Muscle of leg (tissue), 3 donors: ENCODE measurements at regions not wholly inside any gene's neighbourhood (a gene's known extent, or its start where the extent isn't known, plus 50 kb on each side); places are given as distances from the start of the nearest gene placed in this dataset.

Source experiments
- DNase-seq: peaks from one replicate; pipeline ENCODE4 v3.0.0; 2013
- H3K27ac ChIP-seq: one replicate; pipeline ENCODE4 v1.5.1; 2013; ENCODE audit warnings: mild to moderate bottlenecking, low read length, control low read depth
- H3K27me3 ChIP-seq: one replicate; pipeline ENCODE4 v1.6.1; 2013; ENCODE audit warnings: low read length; ENCODE audit not compliant: control insufficient read depth, insufficient read depth
- H3K36me3 ChIP-seq: one replicate; pipeline ENCODE4 v1.6.1; 2013; ENCODE audit warnings: low read length; ENCODE audit not compliant: control insufficient read depth, insufficient read depth
- H3K4me1 ChIP-seq: one replicate; pipeline ENCODE4 v1.6.1; 2013; ENCODE audit warnings: low read length; ENCODE audit not compliant: control insufficient read depth, insufficient read depth
- H3K4me3 ChIP-seq: one replicate; pipeline ENCODE4 v1.5.1; 2013; ENCODE audit warnings: low read length, control low read depth
- H3K9me3 ChIP-seq: replicated peaks from 2 replicates; pipeline ENCODE4 v1.6.1; 2013; ENCODE audit warnings: low read depth, low read length; ENCODE audit not compliant: control insufficient read depth
- WGBS: methylation state at CpG from one replicate; pipeline ENCODE4 v1.1.5; 2013; ENCODE audit warnings: missing lambda C conversion rate; ENCODE audit not compliant: insufficient coverage; 5-methylcytosine and 5-hydroxymethylcytosine counted together

DNA sequence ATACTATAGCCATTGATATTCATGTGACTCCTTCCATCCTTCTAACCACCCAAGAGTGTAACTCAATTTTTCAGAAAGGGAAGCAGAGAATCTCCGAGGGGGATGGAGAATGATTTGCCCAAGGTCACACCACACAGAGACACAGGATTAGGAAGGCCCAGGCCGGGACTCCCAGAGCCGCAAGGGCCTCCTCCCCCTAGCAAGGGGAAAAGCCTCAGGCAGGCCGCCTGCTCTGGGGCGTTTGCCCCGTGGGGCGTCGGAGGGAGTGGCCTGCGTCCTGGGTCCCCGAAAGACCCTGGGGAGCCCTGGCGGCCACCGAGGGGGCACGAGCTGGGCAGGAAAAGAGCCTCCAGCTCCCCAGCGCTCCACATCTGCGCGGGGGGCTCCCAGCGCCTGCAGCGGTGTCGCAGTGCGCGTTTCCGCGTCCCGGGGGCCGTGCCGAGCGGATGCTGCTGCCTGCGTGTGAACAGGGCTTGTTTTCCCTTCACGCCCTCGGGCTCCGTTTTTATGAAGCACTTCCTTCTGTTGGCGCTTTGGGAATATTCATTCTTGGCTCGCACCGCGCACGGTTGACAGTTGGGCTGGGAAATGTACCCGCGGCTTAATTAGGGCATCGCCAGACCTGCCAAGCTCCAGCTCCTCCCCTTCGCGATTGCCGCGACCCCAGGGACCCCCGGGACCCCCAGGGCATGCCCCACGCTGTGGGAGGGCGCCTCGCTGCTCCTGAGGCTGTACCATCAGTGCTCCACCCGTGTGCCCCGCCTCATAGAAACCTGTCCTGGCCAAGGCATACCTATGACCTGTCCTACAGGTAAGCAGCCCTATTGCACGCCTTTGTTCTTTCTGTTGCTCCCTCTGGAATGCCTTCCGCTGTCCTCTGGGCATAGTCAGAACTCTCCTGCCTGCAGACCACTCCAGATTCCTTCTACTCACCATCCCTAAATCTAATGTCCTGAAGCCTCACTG lies 158.9 kb upstream of the GLI2 start:
- Histone ChIP-seq H3K9me3 (no peaks in the 10 kb centered on the region), H3K36me3 (no peaks in the 10 kb centered on the region), H3K4me3 (peak overlapping the region; percentile 3), H3K27me3 (peaks cover 50% of the 10 kb centered on the region), H3K27ac (peak overlapping the region; percentile 1), H3K4me1 (peaks cover 24% of the 10 kb centered on the region)
- peak; percentile 63 for DNase-seq
- 7% methylated on average over 50 of the region's 51 CpGs for WGBS

DNA sequence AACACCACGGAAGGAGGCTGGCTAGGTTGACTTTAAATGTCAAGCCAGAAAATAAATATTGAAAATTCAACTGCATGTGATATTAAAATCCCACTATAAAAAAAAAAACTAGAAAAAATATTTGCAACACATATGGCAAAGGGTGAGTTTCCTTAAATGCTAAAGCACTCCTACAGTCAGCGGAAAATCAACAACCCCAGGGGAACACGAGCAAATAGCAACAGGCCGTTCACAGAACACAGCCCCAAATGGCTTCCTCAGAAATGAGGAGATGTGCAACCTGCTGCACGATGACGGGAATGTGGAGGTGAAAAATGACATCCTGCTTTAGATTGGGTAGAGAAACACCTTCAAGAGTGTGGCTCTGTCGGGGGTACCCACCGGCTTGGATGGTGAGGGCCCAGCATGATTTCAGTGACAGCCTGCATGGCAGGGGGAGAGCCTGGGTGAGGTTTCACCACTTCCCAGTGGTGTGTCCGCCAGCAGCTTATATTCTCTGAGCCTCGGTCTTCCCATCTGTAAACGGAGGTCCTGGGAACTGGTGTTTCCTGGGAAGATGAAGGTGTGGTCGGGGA lies 157.9 kb upstream of the GLI2 start:
- DNase-seq: peak; percentile 66
- H3K36me3 ChIP-seq: no peaks in the 10 kb centered on the region
- no peak overlapping the region for H3K27ac ChIP-seq
- peaks cover 53% of the 10 kb centered on the region for H3K27me3 ChIP-seq
- no peak overlapping the region for H3K4me3 ChIP-seq
- WGBS: 75% methylated on average over 7 of the region's 12 CpGs
- H3K4me1 ChIP-seq: peaks cover 24% of the 10 kb centered on the region
- H3K9me3 ChIP-seq: no peaks in the 10 kb centered on the region

DNA sequence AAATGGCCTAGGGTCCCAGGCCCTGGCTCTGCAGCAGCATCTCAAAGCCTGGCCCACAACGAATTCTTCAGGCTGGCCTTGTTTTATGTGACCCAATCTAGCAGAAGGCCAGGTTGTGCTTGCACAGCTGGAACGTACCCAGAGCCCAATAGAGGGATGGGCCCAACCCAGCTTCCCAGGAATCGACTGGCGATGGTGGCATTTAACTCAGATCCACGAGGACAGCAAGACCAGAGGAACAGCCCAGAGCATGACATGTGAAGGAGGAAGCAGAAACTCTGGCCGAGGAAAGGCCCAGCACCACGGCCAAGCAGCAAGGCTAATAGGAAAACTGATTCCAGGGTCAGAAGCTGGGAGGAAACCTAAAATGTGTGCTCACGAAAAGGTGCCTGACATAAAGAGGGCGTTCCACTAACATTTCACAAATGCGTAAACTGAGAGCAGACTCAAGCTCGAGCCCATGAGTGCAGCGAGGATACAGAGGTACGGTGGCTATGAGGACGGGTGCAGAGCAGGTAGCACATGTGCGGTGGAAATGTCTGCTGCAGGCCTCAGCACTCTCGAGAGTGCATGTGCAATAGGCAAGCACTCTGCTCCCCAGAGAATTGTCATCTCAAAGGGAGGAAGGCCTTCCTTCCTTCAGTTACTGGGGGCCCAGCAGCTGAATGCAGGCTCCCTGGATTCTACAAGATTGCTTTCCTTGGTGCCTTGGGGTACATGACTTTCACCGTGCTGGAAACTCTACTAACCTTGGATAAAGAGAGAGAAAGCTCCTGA lies 156.9 kb upstream of the GLI2 start:
- Histone ChIP-seq H3K36me3 (no peaks in the 10 kb centered on the region), H3K4me1 (peaks cover 24% of the 10 kb centered on the region), H3K4me3 (no peak overlapping the region), H3K27ac (no peak overlapping the region), H3K27me3 (peaks cover 49% of the 10 kb centered on the region), H3K9me3 (no peaks in the 10 kb centered on the region)
- WGBS: 84% methylated on average over 16 of the region's 17 CpGs
- DNase-seq: no peak

DNA sequence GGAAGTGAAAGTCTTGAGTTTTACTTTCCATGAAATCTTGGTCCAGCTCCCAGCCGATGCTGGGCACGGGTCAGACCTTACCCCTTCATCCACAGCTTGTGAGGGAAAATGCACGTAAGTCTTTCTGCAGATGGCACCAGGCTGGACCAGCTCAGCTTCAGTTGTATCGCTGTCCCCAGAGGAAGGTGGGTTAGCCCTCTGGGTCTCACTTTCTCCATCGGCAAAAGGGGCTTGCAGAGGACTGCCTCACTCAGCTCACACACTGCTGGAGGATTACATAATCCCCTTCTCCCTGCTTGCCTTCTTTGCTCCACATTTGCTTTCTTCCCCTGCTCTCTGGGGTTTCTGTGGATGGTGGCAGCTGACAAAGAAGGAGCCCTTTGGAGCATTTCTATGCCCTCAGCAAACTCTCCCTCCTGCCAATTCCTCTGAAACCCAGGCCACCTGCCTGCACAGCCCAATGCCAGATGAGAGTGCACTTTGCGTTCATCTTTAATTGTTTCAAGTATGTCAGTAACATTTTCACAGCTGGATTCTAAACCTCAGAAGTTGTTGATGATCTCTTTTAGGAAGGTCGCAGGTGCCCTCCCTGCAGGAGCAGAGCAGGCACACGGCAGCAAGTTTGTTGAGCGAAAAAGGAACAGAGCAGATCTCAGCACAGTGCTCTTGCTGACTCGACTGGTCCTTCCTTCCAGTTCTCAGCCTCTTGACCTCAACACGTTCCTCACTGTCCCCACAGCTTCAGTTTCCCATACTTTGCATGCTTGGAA lies 155.6 kb upstream of the GLI2 start:
- Histone ChIP-seq H3K9me3 (no peaks in the 10 kb centered on the region), H3K27me3 (peaks cover 45% of the 10 kb centered on the region)
- 67% methylated on average over 10 of the region's 11 CpGs for WGBS

DNA sequence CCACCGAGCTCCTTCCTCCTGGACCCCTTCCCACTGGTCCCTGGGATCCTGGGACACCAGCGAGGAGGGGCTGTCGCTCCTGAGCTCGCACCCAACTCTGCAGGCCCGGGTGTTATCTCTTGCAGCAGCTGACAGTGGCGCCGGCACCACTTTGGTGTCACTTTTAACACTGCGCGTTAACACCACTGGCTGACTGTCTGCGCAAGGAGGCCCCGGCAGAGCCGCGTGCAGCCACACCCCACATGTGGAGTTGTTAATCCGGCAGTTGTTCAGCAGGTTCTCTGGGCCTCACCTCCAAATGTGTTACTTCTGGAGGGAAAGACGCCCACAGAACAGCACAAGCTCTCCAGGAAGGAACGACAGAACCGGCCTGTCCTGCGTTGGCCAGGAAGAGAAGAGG lies 155.0 kb upstream of the GLI2 start:
- WGBS: 44% methylated on average over 12 of the region's 18 CpGs
- no peak overlapping the region for H3K27ac ChIP-seq
- no peaks in the 10 kb centered on the region for H3K36me3 ChIP-seq
- no peak overlapping the region for H3K4me3 ChIP-seq
- DNase-seq: no peak
- peaks cover 46% of the 10 kb centered on the region for H3K27me3 ChIP-seq
- H3K4me1 ChIP-seq: peaks cover 24% of the 10 kb centered on the region
- H3K9me3 ChIP-seq: no peaks in the 10 kb centered on the region

More for the DNA sequence above, 155.6 kb upstream of the GLI2 start:
- Histone ChIP-seq H3K27ac (no peak overlapping the region), H3K36me3 (no peaks in the 10 kb centered on the region), H3K4me3 (no peak overlapping the region), H3K4me1 (peaks cover 24% of the 10 kb centered on the region)
- no peak for DNase-seq

DNA sequence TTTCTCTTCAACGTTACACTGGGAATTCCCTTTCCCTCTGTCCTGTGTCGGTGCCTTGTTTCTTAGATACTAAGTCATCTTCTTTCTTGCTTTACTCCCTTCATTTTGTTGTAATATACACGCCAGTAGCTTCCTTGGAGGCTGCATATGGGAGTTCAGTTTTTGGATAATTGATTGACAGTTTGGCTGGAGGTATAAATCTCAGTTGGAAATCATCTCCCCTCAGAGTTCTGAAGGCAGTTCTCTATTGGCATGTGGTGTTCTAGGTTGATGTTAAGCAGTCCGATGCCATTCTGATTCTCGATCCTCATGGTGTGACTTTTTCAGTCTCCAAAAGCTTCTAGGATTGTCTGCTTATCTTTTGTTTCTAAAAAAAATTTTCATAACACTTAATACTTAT lies 152.5 kb upstream of the GLI2 start:
- no CpG with 5 or more reads among the region's 5 CpGs for WGBS
- peaks cover 51% of the 10 kb centered on the region for H3K27me3 ChIP-seq
- H3K36me3 ChIP-seq: no peaks in the 10 kb centered on the region
- H3K4me1 ChIP-seq: peaks cover 16% of the 10 kb centered on the region
- DNase-seq: no peak
- no peak overlapping the region for H3K27ac ChIP-seq
- H3K4me3 ChIP-seq: no peak overlapping the region
- no peaks in the 10 kb centered on the region for H3K9me3 ChIP-seq

DNA sequence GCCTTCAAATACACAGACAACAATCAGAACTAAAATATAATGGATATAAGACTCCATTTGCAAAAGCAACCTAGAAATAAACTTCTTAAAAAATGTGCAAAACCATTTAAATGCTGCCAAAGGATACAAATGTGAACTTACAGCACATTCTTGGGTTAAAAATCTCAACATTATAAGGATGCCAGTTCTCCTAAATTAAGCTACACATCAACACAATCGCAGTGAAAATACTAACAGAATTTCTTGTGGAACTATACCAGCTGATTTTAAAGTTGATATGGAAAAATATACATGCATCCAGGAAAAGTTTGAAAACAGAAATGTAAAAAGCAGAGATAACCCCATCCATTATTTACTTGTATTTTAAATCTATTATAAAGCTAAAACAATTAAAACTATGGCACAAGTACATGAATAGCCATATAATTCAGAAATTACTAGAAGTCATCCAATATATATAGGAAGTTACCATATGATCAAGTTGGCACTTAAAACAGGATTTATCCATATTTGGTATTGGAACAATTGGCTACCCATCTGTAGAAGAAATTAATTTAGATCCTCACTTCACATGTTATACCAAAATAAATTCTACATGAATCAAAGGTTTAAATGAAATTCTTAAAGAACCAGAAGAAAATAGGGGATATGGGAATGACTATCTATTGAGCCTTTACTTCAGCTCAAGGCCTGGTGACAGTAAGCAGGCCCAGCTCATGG lies 151.7 kb upstream of the GLI2 start:
- H3K27ac ChIP-seq: no peak overlapping the region
- peaks cover 16% of the 10 kb centered on the region for H3K4me1 ChIP-seq
- no peak for DNase-seq
- H3K4me3 ChIP-seq: no peak overlapping the region
- no CpG with 5 or more reads among the region's 1 CpG for WGBS
- H3K27me3 ChIP-seq: peaks cover 59% of the 10 kb centered on the region
- no peaks in the 10 kb centered on the region for H3K36me3 ChIP-seq
- no peaks in the 10 kb centered on the region for H3K9me3 ChIP-seq

DNA sequence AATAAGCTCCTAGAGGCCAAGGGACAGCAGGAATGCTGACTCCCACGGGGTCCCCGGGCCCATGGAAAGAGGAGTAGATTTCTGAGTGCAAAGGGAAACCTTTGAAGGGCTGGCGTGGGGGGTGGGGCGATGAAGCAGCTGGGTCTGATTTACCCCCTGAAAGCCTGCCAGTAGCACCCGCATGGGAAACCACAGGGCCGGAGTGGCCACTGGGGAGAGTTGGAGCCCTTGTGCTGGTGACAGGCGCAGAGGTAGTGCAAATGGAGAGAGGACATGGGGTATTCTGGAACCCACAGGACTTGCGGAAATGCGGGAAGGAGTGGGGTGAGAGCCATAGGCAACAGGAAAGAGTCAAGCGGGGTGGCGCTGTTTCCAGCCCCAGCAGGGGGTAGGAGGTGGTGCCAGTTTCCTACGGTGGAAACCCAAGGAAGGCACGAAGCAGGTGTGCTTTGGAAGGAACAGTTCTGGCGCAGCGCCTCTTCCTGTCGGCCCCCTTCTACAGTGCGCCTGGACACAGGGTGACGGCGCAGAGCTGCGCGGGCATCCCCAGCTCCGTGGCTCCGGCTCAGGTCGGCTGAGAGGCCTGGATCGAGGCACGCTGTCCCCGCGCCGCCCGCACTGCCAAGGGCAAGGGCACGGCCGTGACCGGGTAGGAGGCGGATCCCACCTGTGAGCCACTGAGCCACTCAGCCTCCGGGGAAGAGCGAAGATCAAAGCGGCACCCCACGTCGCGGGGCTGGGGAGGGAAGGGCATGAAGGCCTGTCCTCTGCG lies 149.0 kb upstream of the GLI2 start:
- no peak overlapping the region for H3K27ac ChIP-seq
- no peak overlapping the region for H3K4me3 ChIP-seq
- DNase-seq: no peak
- H3K36me3 ChIP-seq: no peaks in the 10 kb centered on the region
- H3K4me1 ChIP-seq: peaks cover 11% of the 10 kb centered on the region
- H3K27me3 ChIP-seq: peaks cover 58% of the 10 kb centered on the region
- 19% methylated on average over 36 of the region's 41 CpGs for WGBS
- no peaks in the 10 kb centered on the region for H3K9me3 ChIP-seq
